ENCODE measurements at regions not wholly inside any gene's neighbourhood (a gene's known extent, or its start where the extent isn't known, plus 50 kb on each side); places are given as distances from the start of the nearest gene placed in this dataset.
"Not testable (repeated sequence)": the region's sequence is repeated elsewhere in the genome, so short reads cannot be mapped to it uniquely, and the experiment has no call there.

- H3K4me3 Mint-ChIP-seq; ATAC-seq (ENCODE audit: low read depth); H3K36me3 Mint-ChIP-seq (ENCODE audit: low read depth); H3K27ac Mint-ChIP-seq; DNase-seq; H3K9me3 Mint-ChIP-seq; H3K4me1 Mint-ChIP-seq; POLR2A ChIA-PET: not testable (repeated sequence)
- CTCF ChIA-PET = interaction anchor here (1.3 to 1.5 kb wide), 2 partner anchors 274 to 285 kb away, joined by 6 to 8 read pairs; no protein-coding TSS in a partner anchor
- H3K27me3 Mint-ChIP-seq = peaks cover 14% of the 10 kb centered on the region
- intact Hi-C loops (cut with micrococcal nuclease) = loop anchor here (1.0 to 2.0 kb wide), 3 partner anchors 45 to 283 kb away; a partner anchor contains a TSS
Observed at GRCh38 chr13:24967970-24968369, 128.0 kb upstream of the PABPC3 start.

- ATAC-seq (ENCODE audit: low read depth); POLR2A ChIA-PET; H3K27ac Mint-ChIP-seq; H3K36me3 Mint-ChIP-seq (ENCODE audit: low read depth); DNase-seq; H3K9me3 Mint-ChIP-seq; H3K4me3 Mint-ChIP-seq; H3K4me1 Mint-ChIP-seq: not testable (repeated sequence)
- CTCF ChIA-PET = interaction anchor here (1.0 to 1.5 kb wide), 4 partner anchors 274 to 388 kb away, joined by 3 to 8 read pairs (median 4); no protein-coding TSS in a partner anchor
- peaks cover 14% of the 10 kb centered on the region for H3K27me3 Mint-ChIP-seq
- intact Hi-C loops (cut with micrococcal nuclease) = loop anchor here (1.0 to 2.0 kb wide), 3 partner anchors 46 to 284 kb away; a partner anchor contains a TSS
Observed at GRCh38 chr13:24968416-24968815, 127.5 kb upstream of the PABPC3 start.

GRCh38 chr13:24973102-24973501, 122.8 kb upstream of the PABPC3 start:
- intact Hi-C loops (cut with micrococcal nuclease); POLR2A ChIA-PET; H3K9me3 Mint-ChIP-seq; ATAC-seq (ENCODE audit: low read depth); H3K4me1 Mint-ChIP-seq; H3K36me3 Mint-ChIP-seq (ENCODE audit: low read depth); H3K27ac Mint-ChIP-seq; DNase-seq; H3K4me3 Mint-ChIP-seq; CTCF ChIA-PET: not testable (repeated sequence)
- peaks cover 23% of the 10 kb centered on the region for H3K27me3 Mint-ChIP-seq

- H3K9me3 Mint-ChIP-seq; DNase-seq; H3K27ac Mint-ChIP-seq; ATAC-seq (ENCODE audit: low read depth); H3K4me3 Mint-ChIP-seq; POLR2A ChIA-PET; H3K4me1 Mint-ChIP-seq; H3K36me3 Mint-ChIP-seq (ENCODE audit: low read depth); intact Hi-C loops (cut with micrococcal nuclease): not testable (repeated sequence)
- CTCF ChIA-PET = interaction anchor here (1.2 kb wide), 1 partner anchor 14 kb away, joined by 3 read pairs; no protein-coding TSS in a partner anchor
- H3K27me3 Mint-ChIP-seq = peaks cover 22% of the 10 kb centered on the region
Observed at GRCh38 chr13:24981181-24981803, 114.6 kb upstream of the PABPC3 start.

- Mint-ChIP-seq H3K36me3 (ENCODE audit: low read depth) (no peaks in the 10 kb centered on the region), H3K4me3 (no peak overlapping the region), H3K27ac (no peak overlapping the region), H3K27me3 (peaks cover 24% of the 10 kb centered on the region), H3K9me3 (no peaks in the 10 kb centered on the region), H3K4me1 (no peaks in the 10 kb centered on the region)
- intact Hi-C loops (cut with micrococcal nuclease) = no loop called here
- TF ChIP-seq CTCF (IDR thresholded peaks at IDR 0.05) = no peak
- POLR2A ChIA-PET = no interaction called here
- ATAC-seq (ENCODE audit: low read depth) (no peak), DNase-seq (no peak)
- CTCF ChIA-PET = interaction anchor here (1.2 kb wide), 1 partner anchor 13 kb away, joined by 3 read pairs; no protein-coding TSS in a partner anchor
Observed at GRCh38 chr13:24982333-24982999, 113.5 kb upstream of the PABPC3 start.

- TF ChIP-seq CTCF (IDR thresholded peaks at IDR 0.05) = no peak
- no peaks in the 10 kb centered on the region for H3K4me1 Mint-ChIP-seq
- no peak for ATAC-seq (ENCODE audit: low read depth)
- ChIA-PET CTCF (no interaction called here), POLR2A (no interaction called here)
- H3K27me3 Mint-ChIP-seq = peaks cover 23% of the 10 kb centered on the region
- no peak for DNase-seq
- no peaks in the 10 kb centered on the region for H3K36me3 Mint-ChIP-seq (ENCODE audit: low read depth)
- H3K4me3 Mint-ChIP-seq = no peak overlapping the region
- no peak overlapping the region for H3K27ac Mint-ChIP-seq
- H3K9me3 Mint-ChIP-seq = no peaks in the 10 kb centered on the region
- intact Hi-C loops (cut with micrococcal nuclease) = no loop called here
Observed at GRCh38 chr13:24983094-24983493, 112.8 kb upstream of the PABPC3 start.

GRCh38 chr13:24984134-24984533, 111.8 kb upstream of the PABPC3 start:
- H3K9me3 Mint-ChIP-seq = no peaks in the 10 kb centered on the region
- no peak overlapping the region for H3K27ac Mint-ChIP-seq
- ChIA-PET POLR2A (no interaction called here), CTCF (interaction anchor here (1.1 kb wide), 1 partner anchor 12 kb away, joined by 4 read pairs; no protein-coding TSS in a partner anchor)
- H3K36me3 Mint-ChIP-seq (ENCODE audit: low read depth) = no peaks in the 10 kb centered on the region
- ATAC-seq (ENCODE audit: low read depth) (no peak), DNase-seq (no peak)
- H3K4me3 Mint-ChIP-seq = no peak overlapping the region
- peaks cover 2% of the 10 kb centered on the region for H3K4me1 Mint-ChIP-seq
- no peak for TF ChIP-seq CTCF (IDR thresholded peaks at IDR 0.05)
- peaks cover 28% of the 10 kb centered on the region for H3K27me3 Mint-ChIP-seq
- intact Hi-C loops (cut with micrococcal nuclease) = no loop called here

All from activated B cell treated with CpG ODN at 0.5 μM for 24 hours (primary cell).